Loucy (cell line): ENCODE measurements at regions not wholly inside any gene's neighbourhood (a gene's known extent, or its start where the extent isn't known, plus 50 kb on each side); places are given as distances from the start of the nearest gene placed in this dataset.

Experiments used
- H2AFZ ChIP-seq: fragments of 200-600 bp; sonication (generic); 2 replicates; pipeline ENCODE4 v1.6.0; 2016; ENCODE audit warnings: antibody characterized with exemption, mild to moderate bottlenecking, low read length, moderate library complexity
- H3F3A ChIP-seq: fragments of 200-600 bp; 2 replicates; pipeline ENCODE4 v1.6.0; 2016; ENCODE audit warnings: antibody characterized with exemption, low read depth, mild to moderate bottlenecking
- H3K27me3 ChIP-seq: fragments of 200-600 bp; sonication (generic); 2 replicates; pipeline ENCODE4 v1.6.1; 2014; ENCODE audit warnings: low read length, mild to moderate bottlenecking; ENCODE audit not compliant: insufficient read depth, poor library complexity, severe bottlenecking
- H3K36me3 ChIP-seq: fragments of 200-600 bp; sonication (generic); 2 replicates; pipeline ENCODE4 v1.6.1; 2016; ENCODE audit warnings: low read length; ENCODE audit not compliant: insufficient read depth
- H3K4me1 ChIP-seq: fragments of 200-600 bp; sonication (generic); 2 replicates; pipeline ENCODE4 v1.5.1; 2014; ENCODE audit warnings: low read length, mild to moderate bottlenecking; ENCODE audit not compliant: insufficient read depth, poor library complexity, severe bottlenecking
- H3K4me2 ChIP-seq: fragments of 200-600 bp; sonication (generic); 2 replicates; pipeline ENCODE4 v1.6.0; 2014; ENCODE audit warnings: antibody characterized with exemption, low read length, low read depth, mild to moderate bottlenecking; ENCODE audit not compliant: poor library complexity, severe bottlenecking
- H3K4me3 ChIP-seq: fragments of 200-600 bp; sonication (generic); 2 replicates; pipeline ENCODE4 v1.5.1; 2014; ENCODE audit warnings: low read length, mild to moderate bottlenecking, mixed read lengths; ENCODE audit not compliant: poor library complexity, severe bottlenecking
- H3K79me2 ChIP-seq: fragments of 200-600 bp; sonication (generic); 2 replicates; pipeline ENCODE4 v1.6.1; 2014; ENCODE audit warnings: low read length; ENCODE audit not compliant: insufficient read depth
- H3K9ac ChIP-seq: fragments of 200-600 bp; sonication (generic); 2 replicates; pipeline ENCODE4 v1.6.0; 2014; ENCODE audit warnings: mild to moderate bottlenecking, low read depth, low read length, moderate library complexity; ENCODE audit not compliant: poor library complexity, severe bottlenecking
- H3K9me2 ChIP-seq: fragments of 200-600 bp; sonication (generic); replicated peaks from 2 replicates; pipeline ENCODE4 v1.6.1; 2016; ENCODE audit warnings: low read depth, low read length, mixed read lengths
- H3K9me3 ChIP-seq: fragments of 200-600 bp; sonication (generic); 2 replicates; pipeline ENCODE4 v1.6.1; 2014; ENCODE audit warnings: mild to moderate bottlenecking, antibody characterized with exemption, low read length, low read depth; ENCODE audit not compliant: insufficient read depth
- H4K20me1 ChIP-seq: fragments of 200-600 bp; sonication (generic); 2 replicates; pipeline ENCODE4 v1.6.0; 2014; ENCODE audit warnings: antibody characterized with exemption, low read length, mild to moderate bottlenecking; ENCODE audit not compliant: insufficient read depth, poor library complexity, severe bottlenecking
- CTCF ChIP-seq: fragments of 200-600 bp; sonication (generic); conservative IDR thresholded peaks from 2 replicates; pipeline ENCODE4 v1.5.1; 2014; ENCODE audit warnings: mild to moderate bottlenecking, antibody characterized with exemption, low read length
- EZH2phosphoT487 ChIP-seq: fragments of 200-600 bp; IDR thresholded peaks from 2 replicates; pipeline ENCODE4 v1.6.1; 2018; ENCODE audit warnings: antibody characterized with exemption, mild to moderate bottlenecking, moderate library complexity, borderline replicate concordance

GRCh38 chr2:58407487-58407886 lies 166.4 kb upstream of the FANCL start:
- TF ChIP-seq EZH2phosphoT487 (no peak), CTCF (no peak)

DNA sequence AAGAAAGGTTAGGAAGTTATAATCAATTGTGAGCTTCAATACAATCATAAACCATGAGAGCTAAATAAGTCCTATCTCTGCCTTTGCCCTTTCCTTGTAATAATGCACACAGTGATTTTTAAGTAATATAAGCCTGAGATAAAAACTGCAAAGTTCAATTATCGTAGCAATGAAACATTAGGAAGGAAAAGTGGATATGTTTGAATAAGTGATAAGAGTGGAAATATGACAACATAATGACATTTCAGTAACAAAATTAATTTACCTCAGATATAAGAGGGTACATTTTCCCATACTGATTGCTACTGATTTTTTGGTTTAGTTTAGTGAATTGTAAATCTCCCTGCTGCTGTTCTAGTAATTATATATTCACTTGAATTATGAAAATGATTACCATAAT lies 164.2 kb upstream of the FANCL start:
- no peak overlapping the region for H2AFZ ChIP-seq
- no peak overlapping the region for H3K4me2 ChIP-seq
- no peak overlapping the region for H3K4me3 ChIP-seq
- TF ChIP-seq CTCF = no peak
- TF ChIP-seq EZH2phosphoT487 = no peak
- H3K9ac ChIP-seq = no peak overlapping the region
- H4K20me1 ChIP-seq = no peaks in the 10 kb centered on the region
- H3K4me1 ChIP-seq = no peaks in the 10 kb centered on the region
- H3F3A ChIP-seq = no peaks in the 10 kb centered on the region
- no peaks in the 10 kb centered on the region for H3K36me3 ChIP-seq
- H3K9me2 ChIP-seq = no peaks in the 10 kb centered on the region
- no peaks in the 10 kb centered on the region for H3K9me3 ChIP-seq
- H3K79me2 ChIP-seq = no peaks in the 10 kb centered on the region
- no peaks in the 10 kb centered on the region for H3K27me3 ChIP-seq

More at GRCh38 chr2:58407487-58407886, 166.4 kb upstream of the FANCL start:
- Histone ChIP-seq H3K79me2 (no peaks in the 10 kb centered on the region), H2AFZ (no peak overlapping the region), H3K9me2 (no peaks in the 10 kb centered on the region), H3K4me1 (no peaks in the 10 kb centered on the region), H3K4me2 (no peak overlapping the region), H3K27me3 (no peaks in the 10 kb centered on the region), H3F3A (no peaks in the 10 kb centered on the region), H3K4me3 (no peak overlapping the region), H3K36me3 (no peaks in the 10 kb centered on the region), H3K9ac (no peak overlapping the region), H3K9me3 (no peaks in the 10 kb centered on the region), H4K20me1 (no peaks in the 10 kb centered on the region)

GRCh38 chr2:58401936-58402335 lies 160.8 kb upstream of the FANCL start:
- Histone ChIP-seq H3K4me3 (no peak overlapping the region), H3K4me2 (no peak overlapping the region), H3K9ac (no peak overlapping the region), H3K36me3 (no peaks in the 10 kb centered on the region), H3K9me3 (no peaks in the 10 kb centered on the region), H3K9me2 (no peaks in the 10 kb centered on the region), H4K20me1 (no peaks in the 10 kb centered on the region), H3K27me3 (no peaks in the 10 kb centered on the region), H3F3A (no peaks in the 10 kb centered on the region), H2AFZ (no peak overlapping the region), H3K79me2 (no peaks in the 10 kb centered on the region), H3K4me1 (no peaks in the 10 kb centered on the region)
- TF ChIP-seq EZH2phosphoT487 (no peak), CTCF (no peak)
